K562 (cell line): ENCODE measurements at regions not wholly inside any gene's neighbourhood (a gene's known extent, or its start where the extent isn't known, plus 50 kb on each side); places are given as distances from the start of the nearest gene placed in this dataset.

ENCODE experiments used
- ATAC-seq: fragments of 200-7000 bp; cut with Tn5 transposase; 3 replicates; pipeline ENCODE4 v1.9.1; 2020; ENCODE audit warnings: moderate library complexity
- BruUV-seq: library from RNA; stranded (reverse); fragments of 400-500 nt; replicated peaks from 2 replicates; lab custom pipeline; 2021; lab: Mats Ljungman, UMichigan
- CTCF ChIA-PET: fragments of 300-600 bp; formaldehyde crosslinking; extraction: SDS; loops from one replicate; lab custom pipeline; 2021; ENCODE audit warnings: low intra/inter-chr PET ratio; lab: Yijun Ruan, JAX
- POLR2A ChIA-PET: fragments of 300-600, 350-650 bp; sonication (Branson Sonifier 250); formaldehyde crosslinking; extraction: SDS; loops from one replicate; lab custom pipeline; 2021; ENCODE audit warnings: antibody characterized with exemption, inconsistent platforms; lab: Yijun Ruan, JAX
- DNase-seq, 4 experiments: peaks; one replicate each; pipeline versions ENCODE4 v3.0.0 to v3.0.0-alpha.2; 2011 to 2018; ENCODE audit warnings: low spot score in 3 of 4, mixed read lengths in 3 of 4; ENCODE audit errors: extremely low read depth in 1 of 4
- FAIRE-seq: peaks from 2 replicates; lab custom pipeline; 2011; peaks lifted over from hg19 to GRCh38; lab: Jason Lieb, UNC
- H2AFZ ChIP-seq: 2 replicates; pipeline ENCODE4 v1.6.0; 2011; ENCODE audit warnings: low read depth, low read length, control low read depth, inconsistent platforms
- H3K27ac ChIP-seq: fragments of 200-600 bp; 3 replicates; pipeline ENCODE4 v1.8.0; 2011; ENCODE audit warnings: low read depth, mild to moderate bottlenecking, control low read depth, inconsistent platforms, low read length, moderate library complexity, mixed read lengths; ENCODE audit errors: extremely low read depth
- H3K27me3 ChIP-seq, 2 experiments: fragments of 300-600 bp in 1 of 2; 2 replicates in 1 of 2; 3 replicates in 1 of 2; pipeline versions ENCODE4 v1.6.0 to v1.8.0; 2011; ENCODE audit warnings: inconsistent platforms in 2 of 2, low read length in 2 of 2, mild to moderate bottlenecking in 1 of 2, mixed read lengths in 1 of 2, moderate library complexity in 1 of 2; ENCODE audit not compliant: control insufficient read depth in 2 of 2, insufficient read depth in 2 of 2
- H3K36me3 ChIP-seq: fragments of 300-600 bp; 3 replicates; pipeline ENCODE4 v1.8.0; 2011; ENCODE audit warnings: mild to moderate bottlenecking, low read length, inconsistent platforms; ENCODE audit not compliant: control insufficient read depth, insufficient read depth
- H3K4me1 ChIP-seq, 2 experiments: fragments of 200-600 bp in 1 of 2; replicated peaks in 1 of 2; 2 replicates in 1 of 2; 3 replicates in 1 of 2; pipeline versions ENCODE4 v1.5.1 to v1.8.0; 2011; ENCODE audit warnings: inconsistent platforms in 2 of 2, low read length in 2 of 2, mild to moderate bottlenecking in 1 of 2, mixed read lengths in 1 of 2, moderate library complexity in 1 of 2; ENCODE audit not compliant: control insufficient read depth in 2 of 2, insufficient read depth in 2 of 2
- H3K4me2 ChIP-seq: 2 replicates; pipeline ENCODE4 v1.6.1; 2011; ENCODE audit warnings: low read length, control low read depth, inconsistent platforms, mixed read lengths; ENCODE audit not compliant: insufficient read depth
- H3K4me3 ChIP-seq: fragments of 200-600 bp; sonication (generic), shearing (Covaris generic); 2 replicates; pipeline ENCODE4 v1.5.1; 2016; ENCODE audit warnings: control low read depth, inconsistent platforms
- H3K79me2 ChIP-seq: fragments of 200-600 bp; 3 replicates; pipeline ENCODE4 v1.8.0; 2011; ENCODE audit warnings: low read length, inconsistent platforms; ENCODE audit not compliant: control insufficient read depth, insufficient read depth
- H3K9ac ChIP-seq, 2 experiments: 2 replicates each; pipeline versions ENCODE4 v1.6.0 to v1.6.1; 2011; ENCODE audit warnings: low read depth in 2 of 2, low read length in 2 of 2, control low read depth in 1 of 2, inconsistent platforms in 1 of 2, mild to moderate bottlenecking in 1 of 2, mixed read lengths in 1 of 2; ENCODE audit not compliant: insufficient read depth in 1 of 2
- H3K9me1 ChIP-seq: one replicate; pipeline ENCODE4 v1.6.0; 2011; ENCODE audit warnings: inconsistent platforms, mild to moderate bottlenecking, low read length, moderate library complexity; ENCODE audit not compliant: control insufficient read depth, insufficient read depth
- H3K9me3 ChIP-seq: replicated peaks from 2 replicates; pipeline ENCODE4 v1.5.1; 2011; ENCODE audit warnings: low read depth, low read length, inconsistent platforms; ENCODE audit not compliant: control insufficient read depth, insufficient read depth
- H4K20me1 ChIP-seq: replicated peaks from 2 replicates; pipeline ENCODE4 v1.6.1; 2011; ENCODE audit warnings: low read length, inconsistent platforms, mixed read lengths; ENCODE audit not compliant: control insufficient read depth, insufficient read depth
- C11orf30 ChIP-seq: fragments of 450-650 bp; IDR thresholded peaks from 2 replicates; pipeline ENCODE4 v1.6.1; 2016; ENCODE audit warnings: low read depth, mild to moderate bottlenecking
- CBFA2T3 ChIP-seq: fragments of 450-650 bp; IDR thresholded peaks from 2 replicates; pipeline ENCODE4 v1.6.1; 2017
- CBX1 ChIP-seq: sonication (generic); IDR thresholded peaks from 2 replicates; pipeline ENCODE4 v1.6.1; 2016; ENCODE audit warnings: antibody characterized with exemption, low read depth, mild to moderate bottlenecking
- ERF ChIP-seq: fragments of 450-650 bp; formaldehyde crosslinking; IDR thresholded peaks from 2 replicates; pipeline ENCODE4 v1.4.0; 2020; ENCODE audit warnings: mild to moderate bottlenecking, mixed read lengths
- EWSR1 ChIP-seq: fragments of 450-650 bp; IDR thresholded peaks from 2 replicates; pipeline ENCODE4 v1.6.1; 2018; ENCODE audit warnings: borderline replicate concordance, mild to moderate bottlenecking, low read depth, moderate library complexity; ENCODE audit not compliant: partially characterized antibody
- HOXB6 ChIP-seq: fragments of 250-450 bp; sonication (Bioruptor Pico); IDR thresholded peaks from 2 replicates; pipeline ENCODE4 v1.5.1; 2022; ENCODE audit warnings: mild to moderate bottlenecking, borderline replicate concordance
- NCOA6 ChIP-seq: fragments of 450-650 bp; IDR thresholded peaks from 2 replicates; pipeline ENCODE4 v1.6.1; 2017; ENCODE audit warnings: mild to moderate bottlenecking
- PHTF2 ChIP-seq: fragments of 250-450 bp; sonication (Bioruptor Pico); IDR thresholded peaks from 2 replicates; pipeline ENCODE4 v1.5.0; 2021; ENCODE audit warnings: mild to moderate bottlenecking
- PYGO2 ChIP-seq: fragments of 450-650 bp; IDR thresholded peaks from 2 replicates; pipeline ENCODE4 v1.6.1; 2016; ENCODE audit warnings: mild to moderate bottlenecking, missing genetic modification characterization, moderate library complexity, missing compliant biosample characterization
- RBM22 ChIP-seq: fragments of 200-400 bp; formaldehyde crosslinking; IDR thresholded peaks from 2 replicates; pipeline ENCODE4 v1.6.1; 2018; ENCODE audit warnings: low read length, low read depth; ENCODE audit not compliant: poor library complexity, severe bottlenecking
- TAF15 ChIP-seq: fragments of 200-400 bp; formaldehyde crosslinking; IDR thresholded peaks from 2 replicates; pipeline ENCODE4 v1.6.1; 2017; ENCODE audit warnings: mild to moderate bottlenecking, low read depth, low read length, moderate library complexity
- WGBS: fragments of 100-300 bp; shearing (Covaris generic); methylation state at CpG from one replicate; pipeline ENCODE4 v1.1.6; 2016; ENCODE audit warnings: low coverage, mixed read lengths; ENCODE audit not compliant: insufficient coverage; ENCODE audit errors: missing lambda C conversion rate; 5-methylcytosine and 5-hydroxymethylcytosine counted together
- in situ Hi-C: fragments of 300-500 bp; cut with MboI; formaldehyde crosslinking; loops from 4 replicates; pipeline ENCODE4 v1.15.0; 2018; ENCODE audit warnings: inconsistent platforms, mixed read lengths
- intact Hi-C: fragments of 100-400 bp; cut with micrococcal nuclease; formaldehyde crosslinking; loops from 2 replicates; pipeline ENCODE4 v1.14.2; 2022
- TF ChIP-seq, protein P1 (sequence below): sonication (generic); formaldehyde crosslinking; IDR thresholded peaks from 2 replicates; pipeline ENCODE4 v1.8.1; 2023; ENCODE audit warnings: mild to moderate bottlenecking, missing genetic modification reagents
- TF ChIP-seq, protein P2 (sequence below): fragments of 450-650 bp; conservative IDR thresholded peaks from 2 replicates; pipeline ENCODE4 v1.6.1; 2016; ENCODE audit warnings: missing genetic modification characterization, low read depth, mild to moderate bottlenecking, control low read depth, missing compliant biosample characterization
- TF ChIP-seq, protein P3 (sequence below): fragments of 250-450 bp; sonication (Bioruptor Pico); IDR thresholded peaks from 2 replicates; pipeline ENCODE4 v1.4.0; 2020; ENCODE audit warnings: mild to moderate bottlenecking, moderate library complexity

DNA sequence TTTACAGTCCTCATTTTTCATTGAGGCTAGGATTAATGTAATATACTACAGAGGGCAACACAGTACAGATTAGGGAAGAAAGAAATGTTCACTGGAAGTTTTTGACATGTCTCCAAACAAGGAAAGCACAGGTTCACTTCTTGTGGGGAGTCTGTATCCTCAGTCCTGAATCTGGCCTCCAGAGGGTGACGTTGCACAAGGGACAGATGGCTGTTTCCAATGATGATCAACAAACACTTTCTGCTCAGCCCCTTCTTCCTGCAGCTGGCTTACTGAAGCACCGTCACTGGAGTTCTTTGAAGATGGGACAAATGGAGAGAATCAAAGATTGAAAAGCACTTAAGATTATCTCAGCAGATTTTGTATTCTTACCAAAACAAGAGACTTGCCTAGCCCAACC, 123.3 kb upstream of the OR4E1 start (continued):
- TF ChIP-seq TAF15, result no peak
- TF ChIP-seq, protein P1, sequence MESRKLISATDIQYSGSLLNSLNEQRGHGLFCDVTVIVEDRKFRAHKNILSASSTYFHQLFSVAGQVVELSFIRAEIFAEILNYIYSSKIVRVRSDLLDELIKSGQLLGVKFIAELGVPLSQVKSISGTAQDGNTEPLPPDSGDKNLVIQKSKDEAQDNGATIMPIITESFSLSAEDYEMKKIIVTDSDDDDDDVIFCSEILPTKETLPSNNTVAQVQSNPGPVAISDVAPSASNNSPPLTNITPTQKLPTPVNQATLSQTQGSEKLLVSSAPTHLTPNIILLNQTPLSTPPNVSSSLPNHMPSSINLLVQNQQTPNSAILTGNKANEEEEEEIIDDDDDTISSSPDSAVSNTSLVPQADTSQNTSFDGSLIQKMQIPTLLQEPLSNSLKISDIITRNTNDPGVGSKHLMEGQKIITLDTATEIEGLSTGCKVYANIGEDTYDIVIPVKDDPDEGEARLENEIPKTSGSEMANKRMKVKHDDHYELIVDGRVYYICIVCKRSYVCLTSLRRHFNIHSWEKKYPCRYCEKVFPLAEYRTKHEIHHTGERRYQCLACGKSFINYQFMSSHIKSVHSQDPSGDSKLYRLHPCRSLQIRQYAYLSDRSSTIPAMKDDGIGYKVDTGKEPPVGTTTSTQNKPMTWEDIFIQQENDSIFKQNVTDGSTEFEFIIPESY (CRISPR knock-in tag), result no peak

DNA sequence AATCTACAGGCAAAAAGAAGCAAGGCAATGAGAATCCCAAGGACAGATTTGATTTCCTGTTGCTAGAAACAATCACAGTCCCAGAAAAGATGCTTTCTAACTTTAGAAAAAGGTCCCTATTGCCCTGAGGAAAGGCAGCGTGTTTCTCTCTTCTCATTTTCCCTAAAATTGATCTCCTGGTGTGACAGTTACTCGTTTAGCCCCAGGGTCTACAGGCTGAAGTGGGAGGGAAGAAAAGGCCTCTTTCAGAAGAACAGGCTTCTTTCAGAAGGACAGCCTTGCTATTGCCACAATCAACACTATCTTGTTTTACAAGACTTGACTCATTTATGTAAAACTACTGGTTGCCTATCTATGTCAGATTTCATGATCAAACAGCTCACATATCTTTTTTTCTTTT, 121.8 kb upstream of the OR4E1 start:
- no peak overlapping the region for H3K4me3 ChIP-seq
- H3K9ac ChIP-seq, result no peak overlapping the region
- no peaks in the 10 kb centered on the region for H3K4me1 ChIP-seq
- H3K9me3 ChIP-seq, result no peaks in the 10 kb centered on the region
- no peaks in the 10 kb centered on the region for H4K20me1 ChIP-seq
- no peak for ATAC-seq
- H3K27ac ChIP-seq, result no peak overlapping the region
- H3K9me1 ChIP-seq, result no peaks in the 10 kb centered on the region
- 0% methylated on average over 2 of the region's 2 CpGs for WGBS
- POLR2A ChIA-PET, result no interaction called here
- DNase-seq, result no peak
- CTCF ChIA-PET, result no interaction called here
- no peaks in the 10 kb centered on the region for H3K79me2 ChIP-seq
- H3K27me3 ChIP-seq, result no peaks in the 10 kb centered on the region
- no TSS peak for BruUV-seq
- in situ Hi-C loops (no loop called here), intact Hi-C loops (no loop called here)
- no peak overlapping the region for H3K4me2 ChIP-seq
- H2AFZ ChIP-seq, result no peak overlapping the region
- no peak for FAIRE-seq
- no peaks in the 10 kb centered on the region for H3K36me3 ChIP-seq
- TF ChIP-seq EWSR1 (no peak), PHTF2 (CRISPR knock-in tag) (no peak), PYGO2 (no peak), C11orf30 (no peak), CBX1 (no peak), HOXB6 (CRISPR knock-in tag) (no peak), RBM22 (no peak), NCOA6 (no peak), ERF (no peak), CBFA2T3 (no peak)
- TF ChIP-seq, protein P2, sequence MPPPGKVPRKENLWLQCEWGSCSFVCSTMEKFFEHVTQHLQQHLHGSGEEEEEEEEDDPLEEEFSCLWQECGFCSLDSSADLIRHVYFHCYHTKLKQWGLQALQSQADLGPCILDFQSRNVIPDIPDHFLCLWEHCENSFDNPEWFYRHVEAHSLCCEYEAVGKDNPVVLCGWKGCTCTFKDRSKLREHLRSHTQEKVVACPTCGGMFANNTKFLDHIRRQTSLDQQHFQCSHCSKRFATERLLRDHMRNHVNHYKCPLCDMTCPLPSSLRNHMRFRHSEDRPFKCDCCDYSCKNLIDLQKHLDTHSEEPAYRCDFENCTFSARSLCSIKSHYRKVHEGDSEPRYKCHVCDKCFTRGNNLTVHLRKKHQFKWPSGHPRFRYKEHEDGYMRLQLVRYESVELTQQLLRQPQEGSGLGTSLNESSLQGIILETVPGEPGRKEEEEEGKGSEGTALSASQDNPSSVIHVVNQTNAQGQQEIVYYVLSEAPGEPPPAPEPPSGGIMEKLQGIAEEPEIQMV (tag), result no peak
- TF ChIP-seq, protein P3, sequence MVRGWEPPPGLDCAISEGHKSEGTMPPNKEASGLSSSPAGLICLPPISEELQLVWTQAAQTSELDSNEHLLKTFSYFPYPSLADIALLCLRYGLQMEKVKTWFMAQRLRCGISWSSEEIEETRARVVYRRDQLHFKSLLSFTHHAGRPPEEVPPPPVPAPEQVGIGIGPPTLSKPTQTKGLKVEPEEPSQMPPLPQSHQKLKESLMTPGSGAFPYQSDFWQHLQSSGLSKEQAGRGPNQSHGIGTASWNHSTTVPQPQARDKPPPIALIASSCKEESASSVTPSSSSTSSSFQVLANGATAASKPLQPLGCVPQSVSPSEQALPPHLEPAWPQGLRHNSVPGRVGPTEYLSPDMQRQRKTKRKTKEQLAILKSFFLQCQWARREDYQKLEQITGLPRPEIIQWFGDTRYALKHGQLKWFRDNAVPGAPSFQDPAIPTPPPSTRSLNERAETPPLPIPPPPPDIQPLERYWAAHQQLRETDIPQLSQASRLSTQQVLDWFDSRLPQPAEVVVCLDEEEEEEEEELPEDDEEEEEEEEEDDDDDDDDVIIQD (CRISPR knock-in tag), result no peak
